HG03280 (cell line): ENCODE measurements at regions not wholly inside any gene's neighbourhood (a gene's known extent, or its start where the extent isn't known, plus 50 kb on each side); places are given as distances from the start of the nearest gene placed in this dataset.

Source experiments
- ATAC-seq: cut with Tn5 transposase; IDR thresholded peaks from one replicate; pipeline ENCODE4 v1.9.1; 2021; ENCODE audit warnings: mild to moderate bottlenecking, moderate library complexity; ENCODE audit not compliant: unreplicated experiment

GRCh38 chr5:108649646-108650045, 98.1 kb upstream of the FER start:
- ATAC-seq: no peak

GRCh38 chr5:108649106-108649505, 98.6 kb upstream of the FER start:
- ATAC-seq: no peak

GRCh38 chr5:108642170-108642906, 105.4 kb upstream of the FER start:
- peak; percentile 99 for ATAC-seq

- ATAC-seq: no peak
Measured at GRCh38 chr5:108641596-108641995, 106.1 kb upstream of the FER start.

- ATAC-seq: no peak
Measured at GRCh38 chr5:108639366-108639765, 108.3 kb upstream of the FER start.

- ATAC-seq: no peak
Measured at GRCh38 chr5:108638021-108638420, 109.7 kb upstream of the FER start.

- ATAC-seq: no peak
Measured at GRCh38 chr5:108637134-108637533, 110.6 kb upstream of the FER start.

GRCh38 chr5:108636135-108636853, 111.4 kb upstream of the FER start:
- no peak for ATAC-seq

- peak; percentile 50 for ATAC-seq
Measured at GRCh38 chr5:108634617-108635288, 112.9 kb upstream of the FER start.

GRCh38 chr5:108634010-108634616, 113.6 kb upstream of the FER start:
- ATAC-seq: no peak

GRCh38 chr5:108629779-108630528, 117.7 kb upstream of the FER start:
- no peak for ATAC-seq

- ATAC-seq: peak; percentile 64
Measured at GRCh38 chr5:108625654-108626053, 122.0 kb upstream of the FER start.

- no peak for ATAC-seq
Measured at GRCh38 chr5:108623826-108624225, 123.9 kb upstream of the FER start.

- ATAC-seq: no peak
Measured at GRCh38 chr5:108620516-108620915, 127.2 kb upstream of the FER start.

GRCh38 chr5:108619815-108620214, 127.9 kb upstream of the FER start:
- ATAC-seq: no peak

GRCh38 chr5:108617467-108618435, 129.9 kb upstream of the FER start:
- no peak for ATAC-seq

GRCh38 chr5:108615216-108615615, 132.5 kb upstream of the FER start:
- ATAC-seq: no peak

- ATAC-seq: no peak
Measured at GRCh38 chr5:108607421-108607820, 140.3 kb upstream of the FER start.

- ATAC-seq: no peak
Measured at GRCh38 chr5:108606185-108606584, 141.5 kb upstream of the FER start.

- ATAC-seq: no peak
Measured at GRCh38 chr5:108602830-108603229, 144.9 kb upstream of the FER start.
